MM.1S (cell line): ENCODE measurements at regions not wholly inside any gene's neighbourhood (a gene's known extent, or its start where the extent isn't known, plus 50 kb on each side); places are given as distances from the start of the nearest gene placed in this dataset.

ENCODE experiments used
- DNase-seq: peaks from one replicate; pipeline ENCODE4 v3.0.0-alpha.2; 2015
- H2AFZ ChIP-seq: fragments of 300-600 bp; sonication (generic); 2 replicates; pipeline ENCODE4 v1.6.0; 2016; ENCODE audit warnings: antibody characterized with exemption, low read length
- H3F3A ChIP-seq: fragments of 300-600 bp; sonication (generic); 2 replicates; pipeline ENCODE4 v1.6.1; 2016; ENCODE audit warnings: mild to moderate bottlenecking, antibody characterized with exemption, low read length, moderate library complexity, mixed read lengths; ENCODE audit not compliant: insufficient read depth
- H3K27ac ChIP-seq: fragments of 300-600 bp; sonication (generic); 2 replicates; pipeline ENCODE4 v1.5.1; 2016; ENCODE audit warnings: mild to moderate bottlenecking, low read length
- H3K27me3 ChIP-seq: fragments of 300-600 bp; sonication (generic); replicated peaks from 2 replicates; pipeline ENCODE4 v1.6.0; 2016; ENCODE audit warnings: low read length; ENCODE audit not compliant: insufficient read depth
- H3K36me3 ChIP-seq: fragments of 300-600 bp; sonication (generic); replicated peaks from 2 replicates; pipeline ENCODE4 v1.6.1; 2016; ENCODE audit warnings: mild to moderate bottlenecking, low read length, mixed read lengths; ENCODE audit not compliant: insufficient read depth
- H3K4me1 ChIP-seq: fragments of 300-600 bp; sonication (generic); 2 replicates; pipeline ENCODE4 v1.6.1; 2016; ENCODE audit warnings: low read length, mixed read lengths
- H3K4me2 ChIP-seq: fragments of 300-600 bp; sonication (generic); 2 replicates; pipeline ENCODE4 v1.6.0; 2016; ENCODE audit warnings: low read depth, low read length
- H3K4me3 ChIP-seq: fragments of 300-600 bp; sonication (generic); 2 replicates; pipeline ENCODE4 v1.5.1; 2016; ENCODE audit warnings: low read length, mixed read lengths
- H3K79me2 ChIP-seq: fragments of 300-600 bp; sonication (generic); 2 replicates; pipeline ENCODE4 v1.6.1; 2016; ENCODE audit warnings: mixed run types, low read length, mixed read lengths
- H3K9ac ChIP-seq: fragments of 300-600 bp; sonication (generic); 2 replicates; pipeline ENCODE4 v1.6.1; 2016; ENCODE audit warnings: low read length, mixed read lengths
- H3K9me2 ChIP-seq: fragments of 300-600 bp; sonication (generic); replicated peaks from 2 replicates; pipeline ENCODE4 v1.6.1; 2016; ENCODE audit warnings: mild to moderate bottlenecking, low read length, mixed read lengths; ENCODE audit not compliant: insufficient read depth
- H3K9me3 ChIP-seq: fragments of 300-600 bp; sonication (generic); replicated peaks from 2 replicates; pipeline ENCODE4 v1.6.1; 2016; ENCODE audit warnings: mild to moderate bottlenecking, low read length, mixed read lengths; ENCODE audit not compliant: insufficient read depth
- H4K20me1 ChIP-seq: fragments of 300-600 bp; sonication (generic); 2 replicates; pipeline ENCODE4 v1.6.1; 2016; ENCODE audit warnings: mild to moderate bottlenecking, low read length, moderate library complexity, mixed read lengths; ENCODE audit not compliant: insufficient read depth
- CTCF ChIP-seq: fragments of 300-600 bp; sonication (generic); IDR thresholded peaks from 2 replicates; pipeline ENCODE4 v1.5.1; 2016; ENCODE audit warnings: antibody characterized with exemption, low read length, mixed read lengths
- EZH2 ChIP-seq: fragments of 300-600 bp; sonication (generic); optimal IDR thresholded peaks from 2 replicates; pipeline ENCODE3; 2017; ENCODE audit warnings: low read depth, mild to moderate bottlenecking, antibody characterized with exemption, low read length, mixed read lengths
- EZH2phosphoT487 ChIP-seq: fragments of 300-600 bp; sonication (generic); IDR thresholded peaks from 2 replicates; pipeline ENCODE4 v1.6.1; 2018; ENCODE audit warnings: antibody characterized with exemption, low read length

- Histone ChIP-seq H3K9ac (no peak overlapping the region), H4K20me1 (no peaks in the 10 kb centered on the region), H3F3A (no peaks in the 10 kb centered on the region), H3K27me3 (no peaks in the 10 kb centered on the region), H3K4me2 (no peak overlapping the region), H3K79me2 (no peaks in the 10 kb centered on the region), H3K4me1 (no peaks in the 10 kb centered on the region), H3K9me3 (no peaks in the 10 kb centered on the region), H2AFZ (no peak overlapping the region), H3K9me2 (no peaks in the 10 kb centered on the region), H3K27ac (no peak overlapping the region), H3K4me3 (no peak overlapping the region), H3K36me3 (no peaks in the 10 kb centered on the region)
- no peak for DNase-seq
- TF ChIP-seq EZH2phosphoT487 (no peak), CTCF (no peak), EZH2 (no peak)
Measured at GRCh38 chr16:22969567-22969966, 155.6 kb downstream of the HS3ST2 start.

GRCh38 chr16:22968931-22969330 lies 155.0 kb downstream of the HS3ST2 start:
- no peak for DNase-seq
- Histone ChIP-seq H3K27ac (no peak overlapping the region), H4K20me1 (no peaks in the 10 kb centered on the region), H3K9ac (no peak overlapping the region), H2AFZ (no peak overlapping the region), H3K79me2 (no peaks in the 10 kb centered on the region), H3K4me1 (no peaks in the 10 kb centered on the region), H3F3A (no peaks in the 10 kb centered on the region), H3K36me3 (no peaks in the 10 kb centered on the region), H3K27me3 (no peaks in the 10 kb centered on the region), H3K4me2 (no peak overlapping the region), H3K4me3 (no peak overlapping the region), H3K9me2 (no peaks in the 10 kb centered on the region), H3K9me3 (no peaks in the 10 kb centered on the region)
- TF ChIP-seq CTCF, result no peak
- TF ChIP-seq EZH2, result no peak
- no peak for TF ChIP-seq EZH2phosphoT487

GRCh38 chr16:22967521-22968095 lies 153.6 kb downstream of the HS3ST2 start:
- no peaks in the 10 kb centered on the region for H3K9me3 ChIP-seq
- TF ChIP-seq CTCF, result no peak
- TF ChIP-seq EZH2phosphoT487, result no peak
- TF ChIP-seq EZH2, result no peak
- no peaks in the 10 kb centered on the region for H3K4me1 ChIP-seq
- no peaks in the 10 kb centered on the region for H3F3A ChIP-seq
- H3K27me3 ChIP-seq, result no peaks in the 10 kb centered on the region
- H3K9me2 ChIP-seq, result no peaks in the 10 kb centered on the region
- no peak overlapping the region for H2AFZ ChIP-seq
- no peak overlapping the region for H3K27ac ChIP-seq
- DNase-seq, result no peak
- no peaks in the 10 kb centered on the region for H4K20me1 ChIP-seq
- no peak overlapping the region for H3K4me3 ChIP-seq
- no peak overlapping the region for H3K9ac ChIP-seq
- no peak overlapping the region for H3K4me2 ChIP-seq
- H3K36me3 ChIP-seq, result no peaks in the 10 kb centered on the region
- H3K79me2 ChIP-seq, result no peaks in the 10 kb centered on the region
